ENCODE measurements at regions not wholly inside any gene's neighbourhood (a gene's known extent, or its start where the extent isn't known, plus 50 kb on each side); places are given as distances from the start of the nearest gene placed in this dataset.

DNA sequence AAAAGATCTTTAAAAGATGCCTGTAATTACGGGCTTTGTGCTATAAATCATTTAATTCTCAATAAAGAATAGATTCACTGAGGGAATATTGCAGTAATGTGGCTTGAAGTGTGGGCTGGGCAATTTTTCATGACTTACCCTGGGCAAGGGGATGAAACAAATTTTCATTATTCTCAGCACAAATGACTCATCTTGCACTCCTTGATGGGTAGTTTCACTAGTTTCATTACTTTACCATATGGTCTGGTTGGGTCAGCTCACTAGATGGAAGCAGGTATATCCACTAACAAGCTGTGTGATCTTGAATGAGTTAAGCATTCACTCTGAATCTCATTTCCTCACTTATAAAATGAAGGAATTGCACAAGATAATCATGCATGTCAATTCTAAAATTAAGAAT is 234.3 kb downstream of the ABCC12 start:
- no peak overlapping the region for H3K27ac Mint-ChIP-seq (ENCODE audit: unreplicated experiment)
- ChIA-PET CTCF (no interaction called here), POLR2A (no interaction called here)
- Histone ChIP-seq H3K27me3 (replicated peaks; ENCODE audit: control insufficient read depth, insufficient read depth, low read length) (no peaks in the 10 kb centered on the region), H3K9me3 (no peaks in the 10 kb centered on the region), H3K36me3 (ENCODE audit: control insufficient read depth, insufficient read depth, low read length) (no peaks in the 10 kb centered on the region), H3K4me1 (peaks cover 11% of the 10 kb centered on the region; the same call in 1 of the 2 replicates), H3K4me3 (ENCODE audit: low read depth, low read length) (no peak overlapping the region)
- no peaks in the 10 kb centered on the region for H3K27me3 Mint-ChIP-seq (ENCODE audit: insufficient read depth, unreplicated experiment)
- no peak for DNase-seq
- no peaks in the 10 kb centered on the region for H3K36me3 Mint-ChIP-seq (ENCODE audit: insufficient read depth, unreplicated experiment)
- no peak overlapping the region for H3K4me3 Mint-ChIP-seq (ENCODE audit: unreplicated experiment)
- peaks cover 12% of the 10 kb centered on the region for H3K9me3 Mint-ChIP-seq (ENCODE audit: unreplicated experiment)
- H3K4me1 Mint-ChIP-seq (ENCODE audit: low read depth, unreplicated experiment), result peaks cover 10% of the 10 kb centered on the region
- no TSS peak for BruUV-seq (replicated peaks)
- intact Hi-C loops (cut with micrococcal nuclease; ENCODE audit: unreplicated experiment), result no loop called here
- TF ChIP-seq, protein P1, sequence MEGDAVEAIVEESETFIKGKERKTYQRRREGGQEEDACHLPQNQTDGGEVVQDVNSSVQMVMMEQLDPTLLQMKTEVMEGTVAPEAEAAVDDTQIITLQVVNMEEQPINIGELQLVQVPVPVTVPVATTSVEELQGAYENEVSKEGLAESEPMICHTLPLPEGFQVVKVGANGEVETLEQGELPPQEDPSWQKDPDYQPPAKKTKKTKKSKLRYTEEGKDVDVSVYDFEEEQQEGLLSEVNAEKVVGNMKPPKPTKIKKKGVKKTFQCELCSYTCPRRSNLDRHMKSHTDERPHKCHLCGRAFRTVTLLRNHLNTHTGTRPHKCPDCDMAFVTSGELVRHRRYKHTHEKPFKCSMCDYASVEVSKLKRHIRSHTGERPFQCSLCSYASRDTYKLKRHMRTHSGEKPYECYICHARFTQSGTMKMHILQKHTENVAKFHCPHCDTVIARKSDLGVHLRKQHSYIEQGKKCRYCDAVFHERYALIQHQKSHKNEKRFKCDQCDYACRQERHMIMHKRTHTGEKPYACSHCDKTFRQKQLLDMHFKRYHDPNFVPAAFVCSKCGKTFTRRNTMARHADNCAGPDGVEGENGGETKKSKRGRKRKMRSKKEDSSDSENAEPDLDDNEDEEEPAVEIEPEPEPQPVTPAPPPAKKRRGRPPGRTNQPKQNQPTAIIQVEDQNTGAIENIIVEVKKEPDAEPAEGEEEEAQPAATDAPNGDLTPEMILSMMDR (IDR thresholded peaks at IDR 0.05; ENCODE audit: insufficient read depth in 1 of 2, low read depth in 1 of 2, low read length in 1 of 2, severe bottlenecking in 1 of 2, unreplicated experiment in 1 of 2), result no peak

DNA sequence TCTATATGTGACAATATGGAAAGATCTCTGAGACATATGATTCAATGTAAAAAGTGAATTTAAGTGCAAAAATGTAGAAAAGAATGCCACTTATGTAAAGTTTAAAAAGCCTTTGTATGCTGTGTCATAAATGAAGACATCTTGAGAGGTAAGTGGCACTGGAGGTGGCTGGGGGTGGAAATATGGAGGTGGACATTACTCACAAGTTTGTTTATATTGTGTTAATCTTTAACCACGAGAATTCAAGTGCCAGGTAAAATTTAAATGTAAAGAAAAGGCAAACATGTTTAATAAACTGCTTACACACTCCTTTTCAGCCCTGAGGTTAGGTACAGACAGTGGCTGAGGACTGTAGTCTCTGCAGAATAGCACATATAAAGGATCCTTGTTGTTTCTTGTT is 235.1 kb downstream of the ABCC12 start:
- ChIA-PET CTCF (no interaction called here), POLR2A (no interaction called here)
- H3K4me3 ChIP-seq (ENCODE audit: low read depth, low read length), result no peak overlapping the region
- no peaks in the 10 kb centered on the region for H3K36me3 Mint-ChIP-seq (ENCODE audit: insufficient read depth, unreplicated experiment)
- no peaks in the 10 kb centered on the region for H3K36me3 ChIP-seq (ENCODE audit: control insufficient read depth, insufficient read depth, low read length)
- no peak overlapping the region for H3K4me3 Mint-ChIP-seq (ENCODE audit: unreplicated experiment)
- no TSS peak for BruUV-seq (replicated peaks)
- intact Hi-C loops (cut with micrococcal nuclease; ENCODE audit: unreplicated experiment), result no loop called here
- DNase-seq, result peak; percentile 18 to 48
- no peaks in the 10 kb centered on the region for H3K9me3 ChIP-seq
- peaks cover 12% of the 10 kb centered on the region for H3K9me3 Mint-ChIP-seq (ENCODE audit: unreplicated experiment)
- H3K4me1 Mint-ChIP-seq (ENCODE audit: low read depth, unreplicated experiment), result peaks cover 10% of the 10 kb centered on the region
- TF ChIP-seq, protein P1 (IDR thresholded peaks at IDR 0.05; ENCODE audit: insufficient read depth in 1 of 2, low read depth in 1 of 2, low read length in 1 of 2, severe bottlenecking in 1 of 2, unreplicated experiment in 1 of 2), result no peak
- H3K27me3 ChIP-seq (replicated peaks; ENCODE audit: control insufficient read depth, insufficient read depth, low read length), result no peaks in the 10 kb centered on the region
- H3K27ac Mint-ChIP-seq (ENCODE audit: unreplicated experiment), result no peak overlapping the region
- H3K4me1 ChIP-seq, result peaks cover 11% of the 10 kb centered on the region; the same call in 1 of the 2 replicates
- H3K27me3 Mint-ChIP-seq (ENCODE audit: insufficient read depth, unreplicated experiment), result no peaks in the 10 kb centered on the region

DNA sequence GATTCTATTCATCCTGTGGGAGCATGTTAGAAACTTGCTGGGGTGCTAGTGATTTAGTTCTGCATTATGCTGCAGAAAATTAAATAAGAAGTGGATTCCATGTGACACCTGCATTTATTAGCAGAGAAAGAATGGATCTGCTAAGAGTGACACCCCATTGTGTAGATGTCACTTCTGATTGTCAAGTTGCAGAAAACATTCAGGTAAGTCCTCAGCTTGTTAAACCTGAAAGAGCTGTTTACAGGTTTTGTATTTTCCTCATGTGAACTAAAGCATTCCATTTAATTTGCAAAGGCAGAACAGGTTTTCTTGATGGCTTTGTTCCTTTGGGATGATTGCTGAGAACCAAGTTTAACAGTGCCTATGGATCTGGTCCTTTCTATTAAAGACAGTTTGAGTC is 238.7 kb downstream of the ABCC12 start:
- Mint-ChIP-seq H3K36me3 (ENCODE audit: insufficient read depth, unreplicated experiment) (no peaks in the 10 kb centered on the region), H3K27ac (ENCODE audit: unreplicated experiment) (no peak overlapping the region), H3K27me3 (ENCODE audit: insufficient read depth, unreplicated experiment) (no peaks in the 10 kb centered on the region), H3K9me3 (ENCODE audit: unreplicated experiment) (peaks cover 12% of the 10 kb centered on the region), H3K4me3 (ENCODE audit: unreplicated experiment) (no peak overlapping the region), H3K4me1 (ENCODE audit: low read depth, unreplicated experiment) (peaks cover 10% of the 10 kb centered on the region)
- H3K27me3 ChIP-seq (replicated peaks; ENCODE audit: control insufficient read depth, insufficient read depth, low read length), result no peaks in the 10 kb centered on the region
- no peaks in the 10 kb centered on the region for H3K9me3 ChIP-seq
- intact Hi-C loops (cut with micrococcal nuclease; ENCODE audit: unreplicated experiment), result no loop called here
- POLR2A ChIA-PET, result no interaction called here
- DNase-seq, result no peak
- H3K4me1 ChIP-seq, result peaks cover 11% of the 10 kb centered on the region; the same call in 1 of the 2 replicates
- TF ChIP-seq, protein P1 (IDR thresholded peaks at IDR 0.05; ENCODE audit: insufficient read depth in 1 of 2, low read depth in 1 of 2, low read length in 1 of 2, severe bottlenecking in 1 of 2, unreplicated experiment in 1 of 2), result no peak
- CTCF ChIA-PET, result no interaction called here
- no peak overlapping the region for H3K4me3 ChIP-seq (ENCODE audit: low read depth, low read length)
- H3K36me3 ChIP-seq (ENCODE audit: control insufficient read depth, insufficient read depth, low read length), result no peaks in the 10 kb centered on the region
- BruUV-seq (replicated peaks), result no TSS peak

Measured in Caco-2 (cell line).